ENCODE measurements at regions not wholly inside any gene's neighbourhood (a gene's known extent, or its start where the extent isn't known, plus 50 kb on each side); places are given as distances from the start of the nearest gene placed in this dataset.

DNA sequence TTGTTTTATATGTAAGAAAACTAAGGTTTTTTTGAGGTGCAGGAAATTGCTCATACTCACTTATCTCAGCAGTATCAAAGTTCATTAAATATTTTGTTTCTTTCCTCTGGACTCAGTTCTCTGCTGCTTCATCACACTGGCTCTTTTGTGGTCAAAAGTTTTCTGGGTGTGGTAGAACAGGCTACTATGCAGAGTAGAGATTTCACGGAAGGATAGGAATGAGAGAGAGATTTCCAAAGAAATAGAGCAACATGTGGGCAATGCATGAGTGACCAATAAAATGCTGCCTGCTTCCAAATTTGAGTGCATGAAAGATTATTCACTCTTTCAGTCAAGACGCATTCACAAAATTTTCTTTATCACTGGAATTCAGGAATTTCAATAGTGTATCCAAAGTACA, 577.3 kb upstream of the SEMA6D start:
- Histone ChIP-seq H3K27me3 (replicated peaks; ENCODE audit: control insufficient read depth, insufficient read depth, low read length) (no peaks in the 10 kb centered on the region), H3K36me3 (ENCODE audit: control insufficient read depth, insufficient read depth, low read length, severe bottlenecking) (no peaks in the 10 kb centered on the region), H3K9ac (ENCODE audit: low read length) (no peak overlapping the region), H3K9me3 (ENCODE audit: control insufficient read depth, low read length) (peaks cover under 1% of the 10 kb centered on the region), H3K4me3 (ENCODE audit: low read length) (no peak overlapping the region), H3K4me1 (ENCODE audit: control insufficient read depth, insufficient read depth, low read length) (no peaks in the 10 kb centered on the region)
- no peak for DNase-seq (ENCODE audit: low read depth)

DNA sequence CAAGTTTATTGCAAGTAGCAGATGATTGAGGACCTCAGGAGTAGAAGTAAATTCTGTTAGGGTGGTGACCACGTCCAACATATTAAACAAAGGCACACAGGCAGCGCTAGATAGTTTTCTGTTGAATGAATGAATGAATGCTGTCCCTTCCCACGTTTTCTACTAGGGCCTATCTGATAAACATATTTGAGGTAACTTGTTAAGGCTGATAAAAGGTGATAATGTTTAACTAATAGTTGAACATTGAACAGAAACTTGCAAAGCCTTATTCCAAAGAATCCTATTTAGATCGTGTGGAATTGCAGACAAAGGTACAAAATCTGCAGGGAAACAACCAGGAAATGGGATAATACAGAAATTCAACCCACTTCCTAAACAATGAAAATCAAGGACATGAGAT, 559.5 kb upstream of the SEMA6D start:
- H3K4me1 ChIP-seq (ENCODE audit: control insufficient read depth, insufficient read depth, low read length), result no peaks in the 10 kb centered on the region
- no peak overlapping the region for H3K4me3 ChIP-seq (ENCODE audit: low read length)
- H3K9ac ChIP-seq (ENCODE audit: low read length), result no peak overlapping the region
- H3K36me3 ChIP-seq (ENCODE audit: control insufficient read depth, insufficient read depth, low read length, severe bottlenecking), result no peaks in the 10 kb centered on the region
- DNase-seq (ENCODE audit: low read depth), result no peak
- H3K27me3 ChIP-seq (replicated peaks; ENCODE audit: control insufficient read depth, insufficient read depth, low read length), result no peaks in the 10 kb centered on the region
- no peaks in the 10 kb centered on the region for H3K9me3 ChIP-seq (ENCODE audit: control insufficient read depth, low read length)

DNA sequence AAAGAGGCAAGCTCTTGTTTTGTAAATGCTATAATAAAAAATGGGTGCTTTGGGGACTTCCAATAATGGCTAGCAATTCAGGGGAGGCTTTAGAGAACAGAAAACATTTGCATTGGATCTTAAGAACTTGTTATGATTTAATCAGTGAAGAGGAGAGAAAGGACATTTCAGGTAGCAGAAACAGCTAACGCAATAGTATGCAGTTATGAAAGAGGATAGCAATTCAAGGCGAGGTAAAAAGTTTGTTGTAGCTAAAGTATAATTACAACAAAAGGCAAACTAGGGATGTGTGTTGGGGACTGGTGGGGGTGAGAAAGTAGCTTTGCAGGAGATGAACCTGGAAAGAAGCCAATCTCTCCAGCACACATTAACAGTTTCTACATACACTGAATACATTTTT, 558.7 kb upstream of the SEMA6D start:
- no peak for DNase-seq (ENCODE audit: low read depth)
- Histone ChIP-seq H3K36me3 (ENCODE audit: control insufficient read depth, insufficient read depth, low read length, severe bottlenecking) (no peaks in the 10 kb centered on the region), H3K4me1 (ENCODE audit: control insufficient read depth, insufficient read depth, low read length) (no peaks in the 10 kb centered on the region), H3K9ac (ENCODE audit: low read length) (no peak overlapping the region), H3K4me3 (ENCODE audit: low read length) (no peak overlapping the region), H3K9me3 (ENCODE audit: control insufficient read depth, low read length) (no peaks in the 10 kb centered on the region), H3K27me3 (replicated peaks; ENCODE audit: control insufficient read depth, insufficient read depth, low read length) (no peaks in the 10 kb centered on the region)

DNA sequence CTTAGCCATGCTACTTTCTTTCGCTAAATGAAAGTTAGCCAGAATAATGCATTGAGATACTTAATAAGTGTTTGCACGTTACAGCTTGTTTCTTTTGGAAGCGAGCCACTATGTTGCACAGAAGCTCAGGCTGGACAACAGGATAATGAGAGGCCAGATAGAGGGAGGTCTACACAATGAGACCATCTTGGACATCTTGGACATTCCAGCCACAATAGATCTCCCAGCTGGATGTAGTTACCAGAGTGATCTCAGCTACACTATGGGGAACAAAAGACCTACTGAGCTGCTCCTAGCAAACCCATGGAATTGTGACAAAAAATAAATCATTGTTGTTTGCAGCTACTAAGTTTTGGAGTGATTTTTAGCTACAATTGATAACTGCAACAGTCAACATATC, 540.1 kb upstream of the SEMA6D start:
- Histone ChIP-seq H3K4me3 (ENCODE audit: low read length) (no peak overlapping the region), H3K4me1 (ENCODE audit: control insufficient read depth, insufficient read depth, low read length) (peaks cover 5% of the 10 kb centered on the region), H3K9ac (ENCODE audit: low read length) (no peak overlapping the region), H3K36me3 (ENCODE audit: control insufficient read depth, insufficient read depth, low read length, severe bottlenecking) (no peaks in the 10 kb centered on the region), H3K27me3 (replicated peaks; ENCODE audit: control insufficient read depth, insufficient read depth, low read length) (peaks cover 8% of the 10 kb centered on the region), H3K9me3 (ENCODE audit: control insufficient read depth, low read length) (no peaks in the 10 kb centered on the region)
- no peak for DNase-seq (ENCODE audit: low read depth)

DNA sequence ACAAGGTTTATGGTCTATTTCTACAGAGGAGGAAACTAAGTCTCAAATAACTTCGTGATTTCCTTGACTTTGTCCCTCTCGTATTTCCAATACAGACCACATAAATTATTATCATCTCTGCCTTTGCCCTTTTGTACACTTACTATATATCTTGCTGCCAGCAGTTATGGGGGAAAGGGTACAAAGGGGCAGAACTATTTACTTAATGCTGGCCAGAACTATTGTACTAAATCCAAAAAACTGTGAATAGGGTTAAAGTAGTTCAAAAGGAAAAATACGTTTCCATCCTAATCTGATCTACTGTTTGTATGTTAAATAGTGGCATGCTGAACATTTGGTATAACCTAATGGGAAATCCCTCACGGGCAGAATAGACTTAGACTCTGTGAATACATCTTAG, 537.3 kb upstream of the SEMA6D start:
- Histone ChIP-seq H3K9me3 (ENCODE audit: control insufficient read depth, low read length) (no peaks in the 10 kb centered on the region), H3K9ac (ENCODE audit: low read length) (no peak overlapping the region), H3K4me1 (ENCODE audit: control insufficient read depth, insufficient read depth, low read length) (peaks cover 18% of the 10 kb centered on the region), H3K4me3 (ENCODE audit: low read length) (peak overlapping the region; percentile 4), H3K27me3 (replicated peaks; ENCODE audit: control insufficient read depth, insufficient read depth, low read length) (peaks cover 35% of the 10 kb centered on the region), H3K36me3 (ENCODE audit: control insufficient read depth, insufficient read depth, low read length, severe bottlenecking) (no peaks in the 10 kb centered on the region)
- DNase-seq (ENCODE audit: low read depth), result no peak

DNA sequence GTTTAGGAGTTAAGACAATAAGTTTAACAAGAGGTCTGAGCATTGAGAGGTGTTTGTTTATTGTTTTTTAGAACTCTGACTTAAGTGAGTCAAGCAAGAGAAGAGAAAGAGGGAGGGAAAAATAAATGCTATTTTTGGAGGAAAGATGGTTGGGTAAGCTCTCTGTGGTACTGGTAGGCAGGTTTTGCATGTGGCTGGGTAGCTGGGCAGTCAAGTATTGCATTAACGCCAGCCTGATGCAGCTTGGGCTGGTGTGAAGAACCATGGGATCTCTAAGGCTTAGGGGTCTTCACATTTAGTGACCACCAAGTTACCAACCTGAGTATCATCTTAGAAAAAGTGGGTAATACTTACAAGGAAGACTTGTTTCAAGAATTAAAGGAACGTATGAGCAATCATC, 534.5 kb upstream of the SEMA6D start:
- H3K9ac ChIP-seq (ENCODE audit: low read length), result no peak overlapping the region
- H3K4me3 ChIP-seq (ENCODE audit: low read length), result no peak overlapping the region
- H3K4me1 ChIP-seq (ENCODE audit: control insufficient read depth, insufficient read depth, low read length), result peaks cover 19% of the 10 kb centered on the region
- no peak for DNase-seq (ENCODE audit: low read depth)
- no peaks in the 10 kb centered on the region for H3K9me3 ChIP-seq (ENCODE audit: control insufficient read depth, low read length)
- H3K36me3 ChIP-seq (ENCODE audit: control insufficient read depth, insufficient read depth, low read length, severe bottlenecking), result no peaks in the 10 kb centered on the region
- H3K27me3 ChIP-seq (replicated peaks; ENCODE audit: control insufficient read depth, insufficient read depth, low read length), result peaks cover 43% of the 10 kb centered on the region

DNA sequence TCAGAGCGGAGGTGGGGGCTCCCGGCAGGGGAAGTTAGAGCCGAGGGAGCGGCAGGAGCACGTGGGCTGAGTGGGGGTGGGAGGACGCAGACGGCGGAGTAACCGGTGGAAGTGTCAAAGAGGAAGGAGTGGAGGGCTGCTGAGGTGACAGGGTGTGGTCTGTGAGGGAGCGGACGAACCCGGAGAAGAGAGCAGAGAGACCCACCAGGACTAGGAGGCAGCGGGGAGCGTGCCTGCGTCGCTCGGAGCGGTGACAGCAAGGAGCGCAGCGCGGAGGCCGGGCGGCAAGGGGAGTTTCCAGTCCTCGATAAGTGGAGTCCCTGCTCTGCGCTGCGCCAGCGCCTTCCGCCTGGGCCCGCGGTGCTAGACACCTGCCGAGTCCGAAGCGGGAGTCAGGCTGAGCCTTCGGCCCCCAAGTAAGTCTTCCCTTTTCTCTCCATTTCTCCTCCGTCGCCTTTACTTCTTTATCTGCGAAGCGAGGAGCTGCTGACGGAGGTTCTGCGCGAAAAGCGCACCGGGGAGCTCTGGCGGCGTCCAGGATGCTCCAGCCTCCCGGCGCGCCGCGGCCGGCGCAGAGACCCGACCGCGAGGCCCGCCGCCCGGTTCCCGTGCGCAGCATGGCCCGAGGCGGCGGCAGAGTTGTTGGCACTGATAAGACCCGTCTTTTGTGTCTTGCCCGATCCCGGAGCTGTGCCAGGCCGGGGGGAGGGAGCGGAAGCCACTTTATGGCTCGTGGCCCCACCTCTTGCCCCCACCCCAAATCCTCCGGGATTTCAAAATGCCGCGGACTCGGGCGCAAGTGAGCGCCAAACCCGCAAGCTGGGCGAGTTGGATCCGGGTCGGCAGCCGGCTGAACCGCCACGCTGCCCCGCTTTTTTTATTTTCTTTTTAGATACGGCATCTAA, 533.0 kb upstream of the SEMA6D start:
- H3K27me3 ChIP-seq (replicated peaks; ENCODE audit: control insufficient read depth, insufficient read depth, low read length), result peaks cover 43% of the 10 kb centered on the region
- peaks cover 19% of the 10 kb centered on the region for H3K4me1 ChIP-seq (ENCODE audit: control insufficient read depth, insufficient read depth, low read length)
- peak overlapping the region; percentile 75 for H3K4me3 ChIP-seq (ENCODE audit: low read length)
- DNase-seq (ENCODE audit: low read depth), result peak; percentile 47
- H3K36me3 ChIP-seq (ENCODE audit: control insufficient read depth, insufficient read depth, low read length, severe bottlenecking), result no peaks in the 10 kb centered on the region
- no peak overlapping the region for H3K9ac ChIP-seq (ENCODE audit: low read length)
- H3K9me3 ChIP-seq (ENCODE audit: control insufficient read depth, low read length), result no peaks in the 10 kb centered on the region

DNA sequence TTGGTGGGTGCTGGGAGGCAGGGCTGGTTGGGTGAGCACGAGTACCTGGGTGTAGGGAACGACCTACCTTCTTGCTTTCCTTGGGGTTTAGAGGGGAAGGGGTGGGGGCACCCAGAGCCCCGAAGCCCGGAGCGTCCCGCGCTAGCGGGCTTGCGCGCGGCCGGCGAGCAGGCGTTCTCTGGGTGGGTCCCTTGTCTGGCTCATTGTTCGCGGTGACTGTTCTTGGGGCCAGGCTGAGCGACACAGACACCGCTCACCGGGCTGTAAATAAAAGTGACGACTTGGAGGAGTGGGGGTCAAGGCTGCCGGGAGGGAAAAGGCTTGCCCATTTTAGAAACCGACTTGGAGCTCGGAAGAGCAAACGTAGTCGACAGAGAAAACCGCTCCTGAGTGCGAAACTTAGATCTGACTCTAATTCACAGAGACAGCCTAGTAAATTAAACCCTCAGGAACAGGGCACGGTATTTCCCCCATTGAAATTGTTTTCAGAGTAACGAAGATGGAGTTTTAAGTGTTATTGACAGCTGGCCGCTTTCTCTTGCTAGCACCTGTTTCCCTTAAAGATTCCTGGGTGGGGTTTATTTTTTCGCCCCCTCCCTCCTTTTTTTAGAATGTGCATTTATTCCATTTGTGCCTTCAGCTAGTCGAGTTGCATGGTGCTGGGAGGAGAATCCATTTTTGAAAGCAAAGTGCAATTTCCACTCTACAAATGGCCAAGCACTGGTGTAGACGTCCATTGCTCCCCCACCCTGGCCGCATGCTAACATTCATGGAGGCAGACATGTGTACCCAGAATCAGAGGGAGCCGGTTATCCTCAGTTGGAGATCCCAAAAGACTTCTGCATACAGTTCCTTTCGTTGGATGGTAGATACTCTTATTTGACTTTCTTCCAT, 532.1 kb upstream of the SEMA6D start:
- H3K9me3 ChIP-seq (ENCODE audit: control insufficient read depth, low read length), result no peaks in the 10 kb centered on the region
- no peaks in the 10 kb centered on the region for H3K36me3 ChIP-seq (ENCODE audit: control insufficient read depth, insufficient read depth, low read length, severe bottlenecking)
- peak; percentile 25 for DNase-seq (ENCODE audit: low read depth)
- H3K9ac ChIP-seq (ENCODE audit: low read length), result no peak overlapping the region
- H3K4me1 ChIP-seq (ENCODE audit: control insufficient read depth, insufficient read depth, low read length), result peaks cover 14% of the 10 kb centered on the region
- peaks cover 43% of the 10 kb centered on the region for H3K27me3 ChIP-seq (replicated peaks; ENCODE audit: control insufficient read depth, insufficient read depth, low read length)
- H3K4me3 ChIP-seq (ENCODE audit: low read length), result peak overlapping the region; percentile 75

DNA sequence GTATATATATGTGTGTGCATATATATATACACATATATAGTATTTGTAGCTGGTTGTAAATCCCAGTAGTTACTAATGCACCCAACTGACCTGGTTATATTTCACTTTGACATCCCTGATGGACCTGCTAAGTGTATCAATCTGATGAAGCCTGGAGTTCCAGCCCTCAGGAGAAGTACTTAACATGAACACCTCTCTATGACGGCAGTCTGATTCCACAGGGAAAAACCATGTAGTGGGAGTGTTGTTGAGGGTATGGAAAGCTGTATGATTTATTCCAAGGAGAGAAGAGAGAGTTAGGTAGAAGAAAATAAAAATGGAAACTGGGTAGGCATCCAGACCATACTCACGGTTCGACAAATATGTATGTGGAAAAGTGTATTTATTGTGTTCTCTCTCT, 531.2 kb upstream of the SEMA6D start:
- Histone ChIP-seq H3K9ac (ENCODE audit: low read length) (no peak overlapping the region), H3K4me3 (ENCODE audit: low read length) (no peak overlapping the region)

DNA sequence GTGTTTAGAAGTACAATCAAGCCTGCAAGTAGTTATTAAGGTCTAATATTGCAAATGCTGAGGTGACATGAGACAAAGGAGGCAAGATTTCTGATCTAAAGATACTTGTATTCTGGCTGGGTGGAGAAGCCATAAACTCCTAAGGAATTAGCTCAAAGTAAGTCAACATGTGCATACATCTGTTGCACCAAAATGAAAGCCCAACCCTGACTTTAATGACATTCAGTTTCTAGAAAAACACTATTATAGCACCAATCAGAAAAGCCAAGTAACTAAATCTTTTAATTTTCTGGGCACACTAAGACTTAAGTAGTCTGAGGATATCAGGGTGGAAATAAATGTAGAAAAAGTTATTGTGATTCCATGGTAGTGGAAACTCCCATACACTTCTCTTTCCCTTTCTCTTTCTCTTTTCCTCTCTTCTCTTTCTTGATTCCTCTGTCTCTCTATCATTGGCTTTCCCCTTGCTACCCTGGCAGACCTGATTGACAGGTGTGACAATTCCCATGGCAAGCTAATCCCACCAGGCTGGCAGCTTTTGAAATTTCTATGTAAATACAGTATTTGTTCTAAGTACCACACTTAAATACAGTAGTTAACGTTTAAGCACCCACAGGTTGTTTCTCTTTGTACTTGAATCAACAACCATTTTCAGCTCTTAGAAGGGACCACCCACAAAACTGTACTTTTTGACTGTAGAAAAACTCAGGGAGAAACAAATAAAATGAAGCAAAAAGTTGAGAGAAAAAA, 528.4 kb upstream of the SEMA6D start:
- no peak for DNase-seq (ENCODE audit: low read depth)
- no peaks in the 10 kb centered on the region for H3K9me3 ChIP-seq (ENCODE audit: control insufficient read depth, low read length)
- no peak overlapping the region for H3K9ac ChIP-seq (ENCODE audit: low read length)
- H3K4me1 ChIP-seq (ENCODE audit: control insufficient read depth, insufficient read depth, low read length), result peaks cover 11% of the 10 kb centered on the region
- no peaks in the 10 kb centered on the region for H3K36me3 ChIP-seq (ENCODE audit: control insufficient read depth, insufficient read depth, low read length, severe bottlenecking)
- H3K27me3 ChIP-seq (replicated peaks; ENCODE audit: control insufficient read depth, insufficient read depth, low read length), result peaks cover 18% of the 10 kb centered on the region
- no peak overlapping the region for H3K4me3 ChIP-seq (ENCODE audit: low read length)

More for the DNA sequence above, 531.2 kb upstream of the SEMA6D start:
- H3K4me1 ChIP-seq (ENCODE audit: control insufficient read depth, insufficient read depth, low read length), result peaks cover 14% of the 10 kb centered on the region
- DNase-seq (ENCODE audit: low read depth), result no peak
- H3K9me3 ChIP-seq (ENCODE audit: control insufficient read depth, low read length), result no peaks in the 10 kb centered on the region
- peaks cover 43% of the 10 kb centered on the region for H3K27me3 ChIP-seq (replicated peaks; ENCODE audit: control insufficient read depth, insufficient read depth, low read length)
- H3K36me3 ChIP-seq (ENCODE audit: control insufficient read depth, insufficient read depth, low read length, severe bottlenecking), result no peaks in the 10 kb centered on the region

DNA sequence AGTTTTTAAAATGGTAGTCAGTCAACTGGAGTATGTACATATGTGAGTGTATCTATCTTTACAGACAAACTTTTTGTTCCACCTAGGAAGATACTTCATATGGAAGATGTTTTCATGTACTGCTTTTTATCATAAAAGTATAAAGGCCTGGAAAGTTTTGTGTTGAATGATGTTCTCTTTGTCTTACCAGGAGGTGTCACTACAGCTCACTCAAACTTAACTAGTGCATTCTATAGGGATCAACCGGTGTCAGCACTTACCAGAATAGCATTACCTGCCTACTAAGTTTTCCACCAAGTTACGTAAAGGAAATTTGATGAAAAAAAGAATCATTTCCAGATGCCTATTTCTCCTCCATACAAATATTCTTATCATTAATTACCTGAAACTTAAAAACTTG, 522.6 kb upstream of the SEMA6D start:
- Histone ChIP-seq H3K4me3 (ENCODE audit: low read length) (no peak overlapping the region), H3K9me3 (ENCODE audit: control insufficient read depth, low read length) (no peaks in the 10 kb centered on the region), H3K4me1 (ENCODE audit: control insufficient read depth, insufficient read depth, low read length) (no peaks in the 10 kb centered on the region), H3K9ac (ENCODE audit: low read length) (no peak overlapping the region), H3K36me3 (ENCODE audit: control insufficient read depth, insufficient read depth, low read length, severe bottlenecking) (no peaks in the 10 kb centered on the region), H3K27me3 (replicated peaks; ENCODE audit: control insufficient read depth, insufficient read depth, low read length) (no peaks in the 10 kb centered on the region)
- DNase-seq (ENCODE audit: low read depth), result peak; percentile 69

All from adipocyte (in vitro differentiated cells).